Endothelial cell of umbilical vein (primary cell): ENCODE measurements at regions not wholly inside any gene's neighbourhood (a gene's known extent, or its start where the extent isn't known, plus 50 kb on each side); places are given as distances from the start of the nearest gene placed in this dataset.

Experiments
- BruUV-seq: library from RNA; stranded (reverse); fragments of 400-500 nt; replicated peaks from 2 replicates; lab custom pipeline; 2021; lab: Mats Ljungman, UMichigan
- CTCF ChIA-PET: fragments of 300-600, 350-600 bp; sonication (Branson Sonifier 250); formaldehyde crosslinking; loops from one replicate; lab custom pipeline; 2021; ENCODE audit warnings: antibody characterized with exemption, inconsistent platforms; lab: Charles Lee
- POLR2A ChIA-PET: fragments of 300-600, 350-600 bp; sonication (Branson Sonifier 250); formaldehyde crosslinking; loops from one replicate; lab custom pipeline; 2021; ENCODE audit warnings: antibody characterized with exemption, inconsistent platforms; lab: Charles Lee
- DNase-seq: peaks from one replicate; pipeline ENCODE4 v3.0.0-alpha.2; 2011; ENCODE audit warnings: low read depth, low spot score
- FAIRE-seq: peaks from 2 replicates; lab custom pipeline; 2011; peaks lifted over from hg19 to GRCh38; lab: Jason Lieb, UNC
- H2AFZ ChIP-seq: 2 replicates; pipeline ENCODE4 v1.6.0; 2012; ENCODE audit warnings: low read depth, low read length, control low read depth, inconsistent platforms
- H3K27ac ChIP-seq: 2 replicates; pipeline ENCODE4 v1.5.1; 2011; ENCODE audit warnings: low read depth, mild to moderate bottlenecking, control low read depth, low read length, moderate library complexity; ENCODE audit not compliant: insufficient read depth
- H3K27me3 ChIP-seq, 2 experiments: 2 replicates each; pipeline versions ENCODE4 v1.6.0 to v1.6.1; 2011; ENCODE audit warnings: low read length in 2 of 2, mixed read lengths in 1 of 2; ENCODE audit not compliant: control insufficient read depth in 2 of 2, insufficient read depth in 2 of 2
- H3K36me3 ChIP-seq, 2 experiments: 2 replicates in 1 of 2; 3 replicates in 1 of 2; pipeline ENCODE4 v1.5.1; 2011; ENCODE audit warnings: low read length in 2 of 2, mild to moderate bottlenecking in 1 of 2, moderate library complexity in 1 of 2; ENCODE audit not compliant: control insufficient read depth in 2 of 2, insufficient read depth in 2 of 2; ENCODE audit errors: extremely low read depth in 1 of 2
- H3K4me1 ChIP-seq: 3 replicates; pipeline ENCODE4 v1.5.1; 2011; ENCODE audit warnings: mild to moderate bottlenecking, low read length; ENCODE audit not compliant: control insufficient read depth, insufficient read depth; ENCODE audit errors: extremely low read depth
- H3K4me2 ChIP-seq: 2 replicates; pipeline ENCODE4 v1.6.1; 2011; ENCODE audit warnings: low read length, control low read depth, mixed read lengths; ENCODE audit not compliant: insufficient read depth
- H3K4me3 ChIP-seq, 3 experiments: fragments of 200-600 bp in 1 of 3; sonication (generic), shearing (Covaris generic) in 1 of 3; replicated peaks in 1 of 3; 2 replicates each; pipeline ENCODE4 v1.5.1; 2011 to 2016; ENCODE audit warnings: control low read depth in 3 of 3, low read length in 3 of 3, mild to moderate bottlenecking in 2 of 3, inconsistent platforms in 1 of 3, low read depth in 1 of 3, moderate library complexity in 1 of 3; ENCODE audit not compliant: insufficient read depth in 1 of 3
- H3K79me2 ChIP-seq: 2 replicates; pipeline ENCODE4 v1.6.0; 2012; ENCODE audit warnings: low read length, inconsistent platforms; ENCODE audit not compliant: control insufficient read depth, insufficient read depth
- H3K9ac ChIP-seq: replicated peaks from 2 replicates; pipeline ENCODE3; 2011; ENCODE audit warnings: low read length, control low read depth; ENCODE audit not compliant: insufficient read depth; ENCODE audit errors: extremely low read depth
- H3K9me1 ChIP-seq: replicated peaks from 3 replicates; pipeline ENCODE4 v1.6.0; 2011; ENCODE audit warnings: mild to moderate bottlenecking, low read length; ENCODE audit not compliant: control insufficient read depth, insufficient read depth; ENCODE audit errors: extremely low read depth
- H3K9me3 ChIP-seq: replicated peaks from 2 replicates; pipeline ENCODE4 v1.5.1; 2012; ENCODE audit warnings: low read length, inconsistent platforms; ENCODE audit not compliant: control insufficient read depth, insufficient read depth
- H4K20me1 ChIP-seq: replicated peaks from 2 replicates; pipeline ENCODE3; 2011; ENCODE audit warnings: mild to moderate bottlenecking, low read length; ENCODE audit not compliant: control insufficient read depth, insufficient read depth; ENCODE audit errors: extremely low read depth
- CTCF ChIP-seq, 2 donors: IDR thresholded peaks; 1 replicate in 1 of 2; 2 replicates in 1 of 2; pipeline ENCODE4 v1.5.1; 2011; ENCODE audit warnings: low read length in 2 of 2, mild to moderate bottlenecking in 2 of 2, moderate library complexity in 2 of 2, control low read depth in 1 of 2, inconsistent platforms in 1 of 2, low read depth in 1 of 2; ENCODE audit not compliant: insufficient read depth in 1 of 2; ENCODE audit errors: extremely low read depth in 1 of 2
- EZH2 ChIP-seq: IDR thresholded peaks from 2 replicates; pipeline ENCODE4 v1.6.1; 2012; ENCODE audit warnings: borderline replicate concordance, low read depth, mild to moderate bottlenecking, moderate library complexity, low read length, inconsistent platforms; ENCODE audit not compliant: severe bottlenecking
- FOS ChIP-seq: IDR thresholded peaks from 2 replicates; pipeline ENCODE4 v1.6.1; 2011; ENCODE audit warnings: mild to moderate bottlenecking, low read length, moderate library complexity, borderline replicate concordance; ENCODE audit not compliant: insufficient read depth
- GATA2 ChIP-seq: IDR thresholded peaks from 2 replicates; pipeline ENCODE4 v1.7.0; 2011; ENCODE audit warnings: low read depth, mild to moderate bottlenecking, moderate library complexity, mixed read lengths, low read length; ENCODE audit not compliant: insufficient read length, insufficient read depth
- JUN ChIP-seq: IDR thresholded peaks from 2 replicates; pipeline ENCODE4 v1.6.1; 2011; ENCODE audit warnings: borderline replicate concordance, low read depth; ENCODE audit not compliant: insufficient read length, insufficient read depth
- MAX ChIP-seq: IDR thresholded peaks from 2 replicates; pipeline ENCODE4 v1.6.1; 2011; ENCODE audit not compliant: insufficient read depth, insufficient read length
- MYC ChIP-seq: IDR thresholded peaks from one replicate; pipeline ENCODE4 v1.6.1; 2011; ENCODE audit warnings: mild to moderate bottlenecking, low read depth, low read length
- POLR2A ChIP-seq: IDR thresholded peaks from 2 replicates; pipeline ENCODE4 v1.6.1; 2012; ENCODE audit warnings: low read depth, mild to moderate bottlenecking, control low read depth, low read length
- POLR2AphosphoS5 ChIP-seq: IDR thresholded peaks from 2 replicates; pipeline ENCODE4 v1.6.1; 2012; ENCODE audit warnings: low read depth, mild to moderate bottlenecking, control low read depth, low read length, moderate library complexity; ENCODE audit not compliant: insufficient read depth
- dilution Hi-C: fragments of 300-500 bp; cut with MboI; formaldehyde crosslinking; loops from one replicate; pipeline ENCODE4 v1.15.0; 2019; ENCODE audit warnings: low sequenced_read_pairs; ENCODE audit not compliant: extremely low pct_ligation_motif_present
- intact Hi-C: fragments of 100-400 bp; cut with micrococcal nuclease; formaldehyde crosslinking; loops from one replicate; pipeline ENCODE4 v1.10.0; 2022

- CTCF ChIA-PET, result interaction anchor here (0.8 to 3.4 kb wide), 3 partner anchors 9 to 67 kb away, joined by 3 to 18 read pairs (median 4); partner anchors contain the start of gene C1GALT1
- no peak for FAIRE-seq
- no peak overlapping the region for H3K4me2 ChIP-seq
- no peak overlapping the region for H3K4me3 ChIP-seq
- TF ChIP-seq POLR2A, result no peak
- no peaks in the 10 kb centered on the region for H3K4me1 ChIP-seq
- H3K9ac ChIP-seq, result no peak overlapping the region
- BruUV-seq, result no TSS peak
- H3K27me3 ChIP-seq, result peaks cover 0 to 2% of the 10 kb centered on the region in 2 experiments
- no peaks in the 10 kb centered on the region for H3K9me3 ChIP-seq
- no peaks in the 10 kb centered on the region for H3K36me3 ChIP-seq
- intact Hi-C loops, result no loop called here
- DNase-seq, result no peak
- no peaks in the 10 kb centered on the region for H3K9me1 ChIP-seq
- POLR2A ChIA-PET, result no interaction called here
- no peak overlapping the region for H3K27ac ChIP-seq
- H4K20me1 ChIP-seq, result no peaks in the 10 kb centered on the region
- no peak overlapping the region for H2AFZ ChIP-seq
- dilution Hi-C loops, result no loop called here
- H3K79me2 ChIP-seq, result no peaks in the 10 kb centered on the region
Observed at GRCh38 chr7:7114575-7115291, 67.6 kb upstream of the C1GALT1 start.

GRCh38 chr7:7117935-7118586 is 64.3 kb upstream of the C1GALT1 start:
- Histone ChIP-seq H3K9ac (no peak overlapping the region), H3K4me1 (no peaks in the 10 kb centered on the region), H3K27ac (no peak overlapping the region), H2AFZ (no peak overlapping the region), H3K79me2 (no peaks in the 10 kb centered on the region), H3K4me2 (no peak overlapping the region), H3K9me1 (no peaks in the 10 kb centered on the region), H4K20me1 (no peaks in the 10 kb centered on the region), H3K36me3 (no peaks in the 10 kb centered on the region), H3K4me3 (no peak overlapping the region), H3K9me3 (no peaks in the 10 kb centered on the region), H3K27me3 (peaks cover 0 to 3% of the 10 kb centered on the region in 2 experiments)
- BruUV-seq, result no TSS peak
- ChIA-PET POLR2A (no interaction called here), CTCF (no interaction called here)
- dilution Hi-C loops (no loop called here), intact Hi-C loops (no loop called here)
- DNase-seq (no peak), FAIRE-seq (no peak)
- no peak for TF ChIP-seq GATA2
- no peak for TF ChIP-seq MYC
- no peak for TF ChIP-seq FOS
- no peak for TF ChIP-seq POLR2AphosphoS5
- no peak for TF ChIP-seq JUN
- TF ChIP-seq MAX, result no peak
- TF ChIP-seq EZH2, result no peak
- TF ChIP-seq POLR2A, result no peak
- TF ChIP-seq CTCF (IDR thresholded peaks at IDR 0.05; ENCODE audit: extremely low read depth in 1 of 2, insufficient read depth in 1 of 2, low read depth in 1 of 2, low read length in 2 of 2), result no peak
